Upper lobe of right lung (tissue), 1 donor: ENCODE measurements at regions not wholly inside any gene's neighbourhood (a gene's known extent, or its start where the extent isn't known, plus 50 kb on each side); places are given as distances from the start of the nearest gene placed in this dataset.

ENCODE experiments used
- ATAC-seq: fragments of 200-7000 bp; cut with Tn5 transposase; one replicate; pipeline ENCODE4 v1.9.1; 2020; ENCODE audit warnings: mild to moderate bottlenecking, moderate library complexity
- DNase-seq: peaks from one replicate; pipeline ENCODE4 v3.0.0-alpha.2; 2020
- H3K27ac ChIP-seq: fragments of 200-600 bp; one replicate; pipeline ENCODE4 v1.8.0; 2022
- H3K27me3 ChIP-seq: fragments of 200-600 bp; one replicate; pipeline ENCODE4 v1.8.0; 2022; ENCODE audit warnings: mild to moderate bottlenecking
- H3K36me3 ChIP-seq: fragments of 200-600 bp; one replicate; pipeline ENCODE4 v1.8.0; 2022
- H3K4me1 ChIP-seq: fragments of 200-600 bp; one replicate; pipeline ENCODE4 v1.8.0; 2022
- H3K4me3 ChIP-seq: fragments of 200-600 bp; one replicate; pipeline ENCODE4 v1.8.0; 2022; ENCODE audit warnings: mild to moderate bottlenecking
- H3K9me3 ChIP-seq: fragments of 200-600 bp; one replicate; pipeline ENCODE4 v1.8.0; 2022
- intact Hi-C: fragments of 100-400 bp; cut with DNase I; formaldehyde crosslinking; loops from one replicate; pipeline ENCODE4 v1.11.0; 2022
- TF ChIP-seq, protein P1 (sequence below): fragments of 200-600 bp; IDR thresholded peaks from one replicate; pipeline ENCODE4 v1.8.0; 2022; ENCODE audit warnings: antibody characterized with exemption
- donor health status: DM: no; HTN: yes; CAD: no; lungs with severe emphysema.

DNA sequence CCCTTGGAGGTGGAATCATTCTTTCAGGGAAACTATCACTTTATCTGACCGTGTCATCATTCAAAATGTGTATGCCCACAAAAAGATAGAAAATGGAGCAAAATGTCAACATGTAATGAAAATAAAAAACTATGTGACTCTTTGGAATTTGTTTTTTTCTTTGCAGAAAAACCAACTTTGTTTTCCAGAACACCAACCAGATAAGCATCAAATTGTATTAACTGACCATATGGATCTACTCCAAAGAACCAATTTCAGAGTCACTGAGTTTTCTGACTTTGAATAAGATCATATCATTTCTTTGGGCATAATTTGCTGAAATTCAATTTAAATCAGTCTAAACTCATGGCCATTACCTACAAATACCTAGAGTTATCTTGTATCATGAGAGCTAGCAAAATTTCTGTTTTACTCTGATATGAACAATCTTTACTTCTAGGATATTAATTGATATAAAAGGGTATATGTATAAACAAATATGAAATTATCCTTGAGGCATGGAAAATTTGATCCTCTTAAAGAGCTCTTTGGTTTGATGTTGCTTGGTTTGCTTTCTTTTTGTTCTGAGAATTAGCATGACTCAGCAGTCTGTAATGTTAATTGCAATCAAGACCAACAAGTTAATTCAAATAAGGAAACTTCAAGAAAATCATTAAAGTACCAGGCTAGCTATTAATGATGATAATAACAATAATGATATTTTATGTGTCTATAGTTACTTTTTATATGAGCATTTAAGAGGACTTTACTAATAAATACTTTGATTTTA is 444.4 kb upstream of the MARCKS start:
- Histone ChIP-seq H3K4me3 (no peak overlapping the region), H3K27me3 (no peaks in the 10 kb centered on the region), H3K9me3 (no peaks in the 10 kb centered on the region), H3K4me1 (no peaks in the 10 kb centered on the region), H3K27ac (no peak overlapping the region), H3K36me3 (no peaks in the 10 kb centered on the region)
- DNase-seq: no peak
- no peak for ATAC-seq
- intact Hi-C loops: no loop called here
- TF ChIP-seq, protein P1, sequence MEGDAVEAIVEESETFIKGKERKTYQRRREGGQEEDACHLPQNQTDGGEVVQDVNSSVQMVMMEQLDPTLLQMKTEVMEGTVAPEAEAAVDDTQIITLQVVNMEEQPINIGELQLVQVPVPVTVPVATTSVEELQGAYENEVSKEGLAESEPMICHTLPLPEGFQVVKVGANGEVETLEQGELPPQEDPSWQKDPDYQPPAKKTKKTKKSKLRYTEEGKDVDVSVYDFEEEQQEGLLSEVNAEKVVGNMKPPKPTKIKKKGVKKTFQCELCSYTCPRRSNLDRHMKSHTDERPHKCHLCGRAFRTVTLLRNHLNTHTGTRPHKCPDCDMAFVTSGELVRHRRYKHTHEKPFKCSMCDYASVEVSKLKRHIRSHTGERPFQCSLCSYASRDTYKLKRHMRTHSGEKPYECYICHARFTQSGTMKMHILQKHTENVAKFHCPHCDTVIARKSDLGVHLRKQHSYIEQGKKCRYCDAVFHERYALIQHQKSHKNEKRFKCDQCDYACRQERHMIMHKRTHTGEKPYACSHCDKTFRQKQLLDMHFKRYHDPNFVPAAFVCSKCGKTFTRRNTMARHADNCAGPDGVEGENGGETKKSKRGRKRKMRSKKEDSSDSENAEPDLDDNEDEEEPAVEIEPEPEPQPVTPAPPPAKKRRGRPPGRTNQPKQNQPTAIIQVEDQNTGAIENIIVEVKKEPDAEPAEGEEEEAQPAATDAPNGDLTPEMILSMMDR: no peak

DNA sequence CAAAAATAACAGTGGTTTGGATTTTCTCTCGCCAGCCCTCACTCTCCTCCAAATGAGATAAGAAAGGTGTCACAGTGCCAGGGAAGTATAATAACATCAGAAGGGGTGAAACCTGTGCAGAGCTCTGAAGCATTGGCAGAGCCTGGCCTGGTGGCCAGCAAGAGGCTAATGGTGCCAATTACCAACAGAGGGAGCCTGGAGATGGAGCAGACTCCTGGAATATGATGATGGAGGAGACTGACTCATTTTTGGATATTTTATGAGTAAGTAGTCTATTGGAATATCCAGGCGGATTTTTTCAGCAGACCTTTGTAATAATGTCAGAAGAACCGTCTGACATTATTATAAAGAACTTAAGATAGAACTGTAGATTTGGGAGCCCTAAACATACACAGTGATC is 442.6 kb upstream of the MARCKS start:
- Histone ChIP-seq H3K36me3 (no peaks in the 10 kb centered on the region), H3K27ac (no peak overlapping the region), H3K4me1 (no peaks in the 10 kb centered on the region), H3K27me3 (no peaks in the 10 kb centered on the region), H3K9me3 (no peaks in the 10 kb centered on the region), H3K4me3 (no peak overlapping the region)
- no peak for DNase-seq
- TF ChIP-seq, protein P1: peak; percentile 51
- intact Hi-C loops: no loop called here
- peak; percentile 60 for ATAC-seq

DNA sequence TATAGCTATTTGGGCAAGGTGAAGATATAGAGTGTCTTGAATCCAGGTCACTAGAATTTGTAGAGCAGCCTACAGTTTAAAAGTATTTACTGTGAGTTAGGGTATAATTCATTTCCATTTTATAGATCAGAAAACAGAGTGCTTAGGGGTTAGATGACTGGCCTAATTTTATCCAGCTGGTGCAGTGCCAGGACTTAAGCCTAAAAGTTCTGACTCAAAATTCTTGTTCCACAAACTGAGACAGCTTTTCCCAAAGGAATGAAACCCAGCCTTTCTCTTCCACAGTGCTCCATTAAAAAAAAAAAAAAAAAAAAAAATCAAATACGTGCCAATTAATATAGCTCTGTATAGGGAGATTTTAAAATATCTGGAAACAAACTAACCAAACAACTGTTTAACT is 441.0 kb upstream of the MARCKS start:
- Histone ChIP-seq H3K36me3 (no peaks in the 10 kb centered on the region), H3K4me1 (no peaks in the 10 kb centered on the region), H3K27ac (no peak overlapping the region), H3K9me3 (no peaks in the 10 kb centered on the region), H3K27me3 (no peaks in the 10 kb centered on the region), H3K4me3 (no peak overlapping the region)
- intact Hi-C loops: no loop called here
- TF ChIP-seq, protein P1: no peak
- ATAC-seq: no peak
- DNase-seq: no peak

DNA sequence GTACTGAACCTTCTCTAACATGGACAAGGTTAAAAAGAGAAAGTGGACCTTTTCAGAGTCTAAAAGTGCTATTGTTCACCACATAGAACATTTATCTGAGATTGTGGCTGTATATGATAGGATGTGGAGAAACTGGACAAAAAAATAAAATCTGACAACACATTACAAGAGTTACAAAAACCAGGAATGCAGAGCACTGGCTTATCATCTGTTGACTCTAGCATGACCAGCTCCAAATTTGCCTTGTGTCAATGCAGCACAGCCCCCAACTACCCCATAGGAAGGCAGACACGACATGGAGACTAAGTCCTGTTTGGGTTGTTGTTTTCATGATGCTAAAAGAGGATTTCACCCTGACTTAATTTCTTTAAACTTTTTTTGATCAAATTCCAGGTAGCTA is 436.9 kb upstream of the MARCKS start:
- no peak overlapping the region for H3K4me3 ChIP-seq
- H3K36me3 ChIP-seq: no peaks in the 10 kb centered on the region
- DNase-seq (no peak), ATAC-seq (no peak)
- H3K27me3 ChIP-seq: no peaks in the 10 kb centered on the region
- H3K27ac ChIP-seq: no peak overlapping the region
- intact Hi-C loops: no loop called here
- TF ChIP-seq, protein P1: no peak
- H3K9me3 ChIP-seq: no peaks in the 10 kb centered on the region
- no peaks in the 10 kb centered on the region for H3K4me1 ChIP-seq

DNA sequence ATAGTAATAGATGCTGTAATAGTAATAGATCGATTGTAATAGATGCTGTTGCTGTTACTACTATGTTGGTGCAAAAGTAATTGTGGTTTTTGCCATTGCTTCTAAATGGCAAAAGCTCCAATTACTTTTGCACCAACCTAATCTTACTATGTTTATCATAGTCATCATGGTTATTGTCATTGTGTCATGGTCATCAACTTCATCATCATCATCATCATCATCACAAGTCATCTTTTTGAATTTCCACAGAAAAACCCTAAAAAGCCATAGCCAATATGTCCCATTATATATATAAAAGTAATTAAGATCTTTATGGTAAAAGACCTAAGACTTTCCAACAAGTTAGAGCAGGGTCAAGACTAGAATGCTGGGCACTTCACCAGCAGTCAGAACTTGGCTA is 435.1 kb upstream of the MARCKS start:
- no peaks in the 10 kb centered on the region for H3K4me1 ChIP-seq
- H3K36me3 ChIP-seq: no peaks in the 10 kb centered on the region
- TF ChIP-seq, protein P1: no peak
- ATAC-seq (no peak), DNase-seq (no peak)
- intact Hi-C loops: no loop called here
- H3K27ac ChIP-seq: no peak overlapping the region
- H3K9me3 ChIP-seq: no peaks in the 10 kb centered on the region
- H3K4me3 ChIP-seq: no peak overlapping the region
- no peaks in the 10 kb centered on the region for H3K27me3 ChIP-seq

DNA sequence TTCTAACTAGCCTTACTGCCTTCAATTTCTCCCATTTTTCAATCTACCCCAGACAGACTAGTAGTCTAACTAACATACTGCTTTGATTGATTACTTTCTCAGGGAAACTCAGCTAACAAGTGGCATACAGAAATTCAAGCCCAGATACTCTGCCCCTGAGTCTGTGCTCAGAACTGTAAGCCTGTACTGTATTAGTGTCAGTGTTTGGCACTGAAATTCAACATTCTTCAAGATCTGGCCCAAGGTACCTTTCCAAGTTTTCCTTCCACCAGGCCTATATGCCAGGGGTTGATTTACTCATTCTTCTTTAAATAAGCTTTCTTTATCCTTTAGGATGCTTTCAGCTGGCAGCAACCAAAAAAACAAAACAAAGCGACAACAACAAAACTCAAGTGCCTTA is 433.2 kb upstream of the MARCKS start:
- DNase-seq: no peak
- intact Hi-C loops: no loop called here
- no peaks in the 10 kb centered on the region for H3K4me1 ChIP-seq

More for the DNA sequence above, 433.2 kb upstream of the MARCKS start:
- Histone ChIP-seq H3K4me3 (no peak overlapping the region), H3K9me3 (no peaks in the 10 kb centered on the region), H3K27ac (no peak overlapping the region), H3K27me3 (no peaks in the 10 kb centered on the region), H3K36me3 (no peaks in the 10 kb centered on the region)
- no peak for ATAC-seq
- TF ChIP-seq, protein P1: no peak
